HG02623 (cell line): ENCODE measurements at regions not wholly inside any gene's neighbourhood (a gene's known extent, or its start where the extent isn't known, plus 50 kb on each side); places are given as distances from the start of the nearest gene placed in this dataset.

Source experiments
- ATAC-seq: cut with Tn5 transposase; IDR thresholded peaks from one replicate; pipeline ENCODE4 v1.9.1; 2021; ENCODE audit warnings: moderate library complexity; ENCODE audit not compliant: unreplicated experiment

- no peak for ATAC-seq
Measured at GRCh38 chr9:68644831-68645230, 60.2 kb upstream of the PIP5K1B start.

GRCh38 chr9:68648164-68648563, 56.9 kb upstream of the PIP5K1B start:
- no peak for ATAC-seq

- ATAC-seq: no peak
Measured at GRCh38 chr9:68648971-68649370, 56.1 kb upstream of the PIP5K1B start.

- ATAC-seq: no peak
Measured at GRCh38 chr9:68651280-68651893, 53.7 kb upstream of the PIP5K1B start.

GRCh38 chr9:68653141-68653595, 51.9 kb upstream of the PIP5K1B start:
- ATAC-seq: peak; percentile 80

GRCh38 chr9:68654075-68654474, 51.0 kb upstream of the PIP5K1B start:
- ATAC-seq: no peak
